ENCODE measurements at regions not wholly inside any gene's neighbourhood (a gene's known extent, or its start where the extent isn't known, plus 50 kb on each side); places are given as distances from the start of the nearest gene placed in this dataset.

- TF ChIP-seq, protein P1, sequence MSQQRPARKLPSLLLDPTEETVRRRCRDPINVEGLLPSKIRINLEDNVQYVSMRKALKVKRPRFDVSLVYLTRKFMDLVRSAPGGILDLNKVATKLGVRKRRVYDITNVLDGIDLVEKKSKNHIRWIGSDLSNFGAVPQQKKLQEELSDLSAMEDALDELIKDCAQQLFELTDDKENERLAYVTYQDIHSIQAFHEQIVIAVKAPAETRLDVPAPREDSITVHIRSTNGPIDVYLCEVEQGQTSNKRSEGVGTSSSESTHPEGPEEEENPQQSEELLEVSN (IDR thresholded peaks at IDR 0.05) = peak; percentile 95
- TF ChIP-seq, protein P2, sequence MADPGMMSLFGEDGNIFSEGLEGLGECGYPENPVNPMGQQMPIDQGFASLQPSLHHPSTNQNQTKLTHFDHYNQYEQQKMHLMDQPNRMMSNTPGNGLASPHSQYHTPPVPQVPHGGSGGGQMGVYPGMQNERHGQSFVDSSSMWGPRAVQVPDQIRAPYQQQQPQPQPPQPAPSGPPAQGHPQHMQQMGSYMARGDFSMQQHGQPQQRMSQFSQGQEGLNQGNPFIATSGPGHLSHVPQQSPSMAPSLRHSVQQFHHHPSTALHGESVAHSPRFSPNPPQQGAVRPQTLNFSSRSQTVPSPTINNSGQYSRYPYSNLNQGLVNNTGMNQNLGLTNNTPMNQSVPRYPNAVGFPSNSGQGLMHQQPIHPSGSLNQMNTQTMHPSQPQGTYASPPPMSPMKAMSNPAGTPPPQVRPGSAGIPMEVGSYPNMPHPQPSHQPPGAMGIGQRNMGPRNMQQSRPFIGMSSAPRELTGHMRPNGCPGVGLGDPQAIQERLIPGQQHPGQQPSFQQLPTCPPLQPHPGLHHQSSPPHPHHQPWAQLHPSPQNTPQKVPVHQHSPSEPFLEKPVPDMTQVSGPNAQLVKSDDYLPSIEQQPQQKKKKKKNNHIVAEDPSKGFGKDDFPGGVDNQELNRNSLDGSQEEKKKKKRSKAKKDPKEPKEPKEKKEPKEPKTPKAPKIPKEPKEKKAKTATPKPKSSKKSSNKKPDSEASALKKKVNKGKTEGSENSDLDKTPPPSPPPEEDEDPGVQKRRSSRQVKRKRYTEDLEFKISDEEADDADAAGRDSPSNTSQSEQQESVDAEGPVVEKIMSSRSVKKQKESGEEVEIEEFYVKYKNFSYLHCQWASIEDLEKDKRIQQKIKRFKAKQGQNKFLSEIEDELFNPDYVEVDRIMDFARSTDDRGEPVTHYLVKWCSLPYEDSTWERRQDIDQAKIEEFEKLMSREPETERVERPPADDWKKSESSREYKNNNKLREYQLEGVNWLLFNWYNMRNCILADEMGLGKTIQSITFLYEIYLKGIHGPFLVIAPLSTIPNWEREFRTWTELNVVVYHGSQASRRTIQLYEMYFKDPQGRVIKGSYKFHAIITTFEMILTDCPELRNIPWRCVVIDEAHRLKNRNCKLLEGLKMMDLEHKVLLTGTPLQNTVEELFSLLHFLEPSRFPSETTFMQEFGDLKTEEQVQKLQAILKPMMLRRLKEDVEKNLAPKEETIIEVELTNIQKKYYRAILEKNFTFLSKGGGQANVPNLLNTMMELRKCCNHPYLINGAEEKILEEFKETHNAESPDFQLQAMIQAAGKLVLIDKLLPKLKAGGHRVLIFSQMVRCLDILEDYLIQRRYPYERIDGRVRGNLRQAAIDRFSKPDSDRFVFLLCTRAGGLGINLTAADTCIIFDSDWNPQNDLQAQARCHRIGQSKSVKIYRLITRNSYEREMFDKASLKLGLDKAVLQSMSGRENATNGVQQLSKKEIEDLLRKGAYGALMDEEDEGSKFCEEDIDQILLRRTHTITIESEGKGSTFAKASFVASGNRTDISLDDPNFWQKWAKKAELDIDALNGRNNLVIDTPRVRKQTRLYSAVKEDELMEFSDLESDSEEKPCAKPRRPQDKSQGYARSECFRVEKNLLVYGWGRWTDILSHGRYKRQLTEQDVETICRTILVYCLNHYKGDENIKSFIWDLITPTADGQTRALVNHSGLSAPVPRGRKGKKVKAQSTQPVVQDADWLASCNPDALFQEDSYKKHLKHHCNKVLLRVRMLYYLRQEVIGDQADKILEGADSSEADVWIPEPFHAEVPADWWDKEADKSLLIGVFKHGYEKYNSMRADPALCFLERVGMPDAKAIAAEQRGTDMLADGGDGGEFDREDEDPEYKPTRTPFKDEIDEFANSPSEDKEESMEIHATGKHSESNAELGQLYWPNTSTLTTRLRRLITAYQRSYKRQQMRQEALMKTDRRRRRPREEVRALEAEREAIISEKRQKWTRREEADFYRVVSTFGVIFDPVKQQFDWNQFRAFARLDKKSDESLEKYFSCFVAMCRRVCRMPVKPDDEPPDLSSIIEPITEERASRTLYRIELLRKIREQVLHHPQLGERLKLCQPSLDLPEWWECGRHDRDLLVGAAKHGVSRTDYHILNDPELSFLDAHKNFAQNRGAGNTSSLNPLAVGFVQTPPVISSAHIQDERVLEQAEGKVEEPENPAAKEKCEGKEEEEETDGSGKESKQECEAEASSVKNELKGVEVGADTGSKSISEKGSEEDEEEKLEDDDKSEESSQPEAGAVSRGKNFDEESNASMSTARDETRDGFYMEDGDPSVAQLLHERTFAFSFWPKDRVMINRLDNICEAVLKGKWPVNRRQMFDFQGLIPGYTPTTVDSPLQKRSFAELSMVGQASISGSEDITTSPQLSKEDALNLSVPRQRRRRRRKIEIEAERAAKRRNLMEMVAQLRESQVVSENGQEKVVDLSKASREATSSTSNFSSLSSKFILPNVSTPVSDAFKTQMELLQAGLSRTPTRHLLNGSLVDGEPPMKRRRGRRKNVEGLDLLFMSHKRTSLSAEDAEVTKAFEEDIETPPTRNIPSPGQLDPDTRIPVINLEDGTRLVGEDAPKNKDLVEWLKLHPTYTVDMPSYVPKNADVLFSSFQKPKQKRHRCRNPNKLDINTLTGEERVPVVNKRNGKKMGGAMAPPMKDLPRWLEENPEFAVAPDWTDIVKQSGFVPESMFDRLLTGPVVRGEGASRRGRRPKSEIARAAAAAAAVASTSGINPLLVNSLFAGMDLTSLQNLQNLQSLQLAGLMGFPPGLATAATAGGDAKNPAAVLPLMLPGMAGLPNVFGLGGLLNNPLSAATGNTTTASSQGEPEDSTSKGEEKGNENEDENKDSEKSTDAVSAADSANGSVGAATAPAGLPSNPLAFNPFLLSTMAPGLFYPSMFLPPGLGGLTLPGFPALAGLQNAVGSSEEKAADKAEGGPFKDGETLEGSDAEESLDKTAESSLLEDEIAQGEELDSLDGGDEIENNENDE (IDR thresholded peaks at IDR 0.05; ENCODE audit: insufficient replicate concordance, low read length) = no peak
- TF ChIP-seq RNF2 (IDR thresholded peaks at IDR 0.05; ENCODE audit: borderline replicate concordance, low read depth, low read length, missing control alignments, poor library complexity, severe bottlenecking) (peak; percentile 65), CTBP2 (IDR thresholded peaks at IDR 0.05; ENCODE audit: borderline replicate concordance, insufficient read depth, insufficient read length, low read length) (peak; percentile 95), MAFK (IDR thresholded peaks at IDR 0.05; ENCODE audit: low read depth, low read length) (no peak), SIN3A (conservative IDR thresholded peaks at IDR 0.05 in 1 of 2, IDR thresholded peaks at IDR 0.05 in 1 of 2; ENCODE audit: low read depth in 1 of 2, low read length in 2 of 2) (peak; percentile 19 to 79; a peak in 1 of 4 replicates), GTF2F1 (IDR thresholded peaks at IDR 0.05; ENCODE audit: borderline replicate concordance, low read depth, low read length) (0 out of 2 replicates have a peak, but pooled peaks have one; percentile 28), JUN (IDR thresholded peaks at IDR 0.05; ENCODE audit: low read depth, low read length) (no peak)
Observed at GRCh38 chr5:154610321-154611154, 132.5 kb upstream of the HAND1 start (continued).
